ENCODE measurements at regions not wholly inside any gene's neighbourhood (a gene's known extent, or its start where the extent isn't known, plus 50 kb on each side); places are given as distances from the start of the nearest gene placed in this dataset.

- TF ChIP-seq POLR2A (IDR thresholded peaks at IDR 0.05) (no peak), CTCF (IDR thresholded peaks at IDR 0.05) (no peak), EP300 (IDR thresholded peaks at IDR 0.05) (no peak)
Observed at GRCh38 chr10:117927332-117927731, 119.4 kb downstream of the RAB11FIP2 start.
